ENCODE measurements at regions not wholly inside any gene's neighbourhood (a gene's known extent, or its start where the extent isn't known, plus 50 kb on each side); places are given as distances from the start of the nearest gene placed in this dataset.

DNA sequence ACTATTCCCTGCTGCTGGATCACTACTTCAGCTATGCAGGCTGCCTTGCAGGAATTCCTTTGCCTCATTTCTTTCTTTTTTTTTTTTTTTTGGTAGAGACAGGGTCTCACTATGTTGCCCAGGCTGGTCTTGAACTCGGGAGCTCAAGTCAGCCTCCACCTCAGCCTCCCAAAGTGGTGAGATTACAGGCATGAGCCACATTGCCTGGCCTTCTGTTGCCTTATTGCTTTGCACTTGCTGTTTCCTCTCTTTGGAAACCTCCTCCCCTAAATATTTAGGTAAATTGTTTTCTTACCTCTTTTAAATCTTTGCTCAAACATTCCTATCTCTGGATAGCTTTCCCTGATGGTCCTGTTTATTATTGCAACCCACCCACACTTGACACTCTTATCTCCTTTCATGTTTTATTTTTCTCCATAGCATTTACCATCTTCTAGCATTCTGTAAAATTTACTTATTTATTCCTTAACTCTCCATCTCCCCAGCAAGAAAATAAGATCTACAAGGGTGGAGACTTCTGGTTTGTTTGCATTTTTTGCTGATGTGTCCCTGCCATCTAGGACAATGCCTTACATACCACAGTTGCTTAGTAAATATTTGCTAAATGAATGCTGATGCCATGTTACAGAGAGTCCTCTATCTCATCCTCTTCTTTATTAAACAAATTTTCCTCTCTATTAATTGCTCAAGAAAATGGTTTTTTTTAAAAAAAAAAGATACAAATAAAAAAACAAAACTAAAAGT lies 134.8 kb downstream of the P2RY1 start:
- no peak for TF ChIP-seq REST (IDR thresholded peaks at IDR 0.05; ENCODE audit: unreplicated experiment)
- TF ChIP-seq POLR2AphosphoS5 (IDR thresholded peaks at IDR 0.05; ENCODE audit: low read depth) = no peak
- TF ChIP-seq, protein P1, sequence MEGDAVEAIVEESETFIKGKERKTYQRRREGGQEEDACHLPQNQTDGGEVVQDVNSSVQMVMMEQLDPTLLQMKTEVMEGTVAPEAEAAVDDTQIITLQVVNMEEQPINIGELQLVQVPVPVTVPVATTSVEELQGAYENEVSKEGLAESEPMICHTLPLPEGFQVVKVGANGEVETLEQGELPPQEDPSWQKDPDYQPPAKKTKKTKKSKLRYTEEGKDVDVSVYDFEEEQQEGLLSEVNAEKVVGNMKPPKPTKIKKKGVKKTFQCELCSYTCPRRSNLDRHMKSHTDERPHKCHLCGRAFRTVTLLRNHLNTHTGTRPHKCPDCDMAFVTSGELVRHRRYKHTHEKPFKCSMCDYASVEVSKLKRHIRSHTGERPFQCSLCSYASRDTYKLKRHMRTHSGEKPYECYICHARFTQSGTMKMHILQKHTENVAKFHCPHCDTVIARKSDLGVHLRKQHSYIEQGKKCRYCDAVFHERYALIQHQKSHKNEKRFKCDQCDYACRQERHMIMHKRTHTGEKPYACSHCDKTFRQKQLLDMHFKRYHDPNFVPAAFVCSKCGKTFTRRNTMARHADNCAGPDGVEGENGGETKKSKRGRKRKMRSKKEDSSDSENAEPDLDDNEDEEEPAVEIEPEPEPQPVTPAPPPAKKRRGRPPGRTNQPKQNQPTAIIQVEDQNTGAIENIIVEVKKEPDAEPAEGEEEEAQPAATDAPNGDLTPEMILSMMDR (conservative IDR thresholded peaks at IDR 0.05; ENCODE audit: low read depth in 2 of 2) = no peak
- no peak for TF ChIP-seq ZNF462 (CRISPR knock-in tag; IDR thresholded peaks at IDR 0.05)
- no peak for TF ChIP-seq JUNB (IDR thresholded peaks at IDR 0.05; ENCODE audit: unreplicated experiment)
- TF ChIP-seq EZH2phosphoT487 (IDR thresholded peaks at IDR 0.05; ENCODE audit: unreplicated experiment) = no peak
- no peak for TF ChIP-seq EZH2 (IDR thresholded peaks at IDR 0.05; ENCODE audit: low read depth, unreplicated experiment)
- no peak for TF ChIP-seq CREB1 (CRISPR knock-in tag; IDR thresholded peaks at IDR 0.05; ENCODE audit: low read depth)
- no peak for TF ChIP-seq STAT1 (IDR thresholded peaks at IDR 0.05; ENCODE audit: unreplicated experiment)

All from GM23338 (cell line).